ENCODE measurements at regions not wholly inside any gene's neighbourhood (a gene's known extent, or its start where the extent isn't known, plus 50 kb on each side); places are given as distances from the start of the nearest gene placed in this dataset.

- no peaks in the 10 kb centered on the region for H3K36me3 Mint-ChIP-seq (ENCODE audit: low read depth)
- intact Hi-C loops (cut with micrococcal nuclease) = no loop called here
Observed at GRCh38 chr4:83722730-83723269, 186.9 kb downstream of the GPAT3 start.

GRCh38 chr4:83716874-83717273, 181.0 kb downstream of the GPAT3 start:
- Mint-ChIP-seq H3K4me1 (ENCODE audit: low read depth) (no peaks in the 10 kb centered on the region), H3K4me3 (ENCODE audit: low read depth) (no peak overlapping the region), H3K9me3 (no peaks in the 10 kb centered on the region), H3K27me3 (ENCODE audit: low read depth) (no peaks in the 10 kb centered on the region), H3K36me3 (ENCODE audit: low read depth) (no peaks in the 10 kb centered on the region), H3K27ac (no peak overlapping the region)
- intact Hi-C loops (cut with micrococcal nuclease) = no loop called here
- DNase-seq (ENCODE audit: low spot score) = no peak

More at GRCh38 chr4:83722730-83723269, 186.9 kb downstream of the GPAT3 start:
- DNase-seq (ENCODE audit: low spot score) = no peak
- Mint-ChIP-seq H3K9me3 (no peaks in the 10 kb centered on the region), H3K27me3 (ENCODE audit: low read depth) (peaks cover 2% of the 10 kb centered on the region), H3K4me3 (ENCODE audit: low read depth) (no peak overlapping the region), H3K4me1 (ENCODE audit: low read depth) (no peaks in the 10 kb centered on the region), H3K27ac (no peak overlapping the region)

GRCh38 chr4:83712890-83713289, 177.0 kb downstream of the GPAT3 start:
- DNase-seq (ENCODE audit: low spot score) = no peak
- no peaks in the 10 kb centered on the region for H3K9me3 Mint-ChIP-seq
- no peak overlapping the region for H3K4me3 Mint-ChIP-seq (ENCODE audit: low read depth)
- no peaks in the 10 kb centered on the region for H3K4me1 Mint-ChIP-seq (ENCODE audit: low read depth)
- no peak overlapping the region for H3K27ac Mint-ChIP-seq
- no peaks in the 10 kb centered on the region for H3K27me3 Mint-ChIP-seq (ENCODE audit: low read depth)
- intact Hi-C loops (cut with micrococcal nuclease) = no loop called here
- no peaks in the 10 kb centered on the region for H3K36me3 Mint-ChIP-seq (ENCODE audit: low read depth)

GRCh38 chr4:83709627-83710026, 173.7 kb downstream of the GPAT3 start:
- H3K27me3 Mint-ChIP-seq (ENCODE audit: low read depth) = no peaks in the 10 kb centered on the region
- intact Hi-C loops (cut with micrococcal nuclease) = no loop called here
- H3K36me3 Mint-ChIP-seq (ENCODE audit: low read depth) = no peaks in the 10 kb centered on the region
- no peak overlapping the region for H3K4me3 Mint-ChIP-seq (ENCODE audit: low read depth)
- no peaks in the 10 kb centered on the region for H3K4me1 Mint-ChIP-seq (ENCODE audit: low read depth)
- H3K9me3 Mint-ChIP-seq = no peaks in the 10 kb centered on the region
- no peak for DNase-seq (ENCODE audit: low spot score)
- no peak overlapping the region for H3K27ac Mint-ChIP-seq

- no peak overlapping the region for H3K4me3 Mint-ChIP-seq (ENCODE audit: low read depth)
- no peak overlapping the region for H3K27ac Mint-ChIP-seq
- intact Hi-C loops (cut with micrococcal nuclease) = no loop called here
- H3K4me1 Mint-ChIP-seq (ENCODE audit: low read depth) = no peaks in the 10 kb centered on the region
- H3K9me3 Mint-ChIP-seq = no peaks in the 10 kb centered on the region
- no peak for DNase-seq (ENCODE audit: low spot score)
- no peaks in the 10 kb centered on the region for H3K27me3 Mint-ChIP-seq (ENCODE audit: low read depth)
- H3K36me3 Mint-ChIP-seq (ENCODE audit: low read depth) = no peaks in the 10 kb centered on the region
Observed at GRCh38 chr4:83708500-83709175, 172.7 kb downstream of the GPAT3 start.

GRCh38 chr4:83704786-83705185, 168.9 kb downstream of the GPAT3 start:
- Mint-ChIP-seq H3K9me3 (peaks cover 11% of the 10 kb centered on the region), H3K27me3 (ENCODE audit: low read depth) (no peaks in the 10 kb centered on the region), H3K4me1 (ENCODE audit: low read depth) (no peaks in the 10 kb centered on the region), H3K4me3 (ENCODE audit: low read depth) (no peak overlapping the region), H3K27ac (no peak overlapping the region), H3K36me3 (ENCODE audit: low read depth) (no peaks in the 10 kb centered on the region)
- no peak for DNase-seq (ENCODE audit: low spot score)
- intact Hi-C loops (cut with micrococcal nuclease) = no loop called here

- Mint-ChIP-seq H3K9me3 (peaks cover 11% of the 10 kb centered on the region), H3K27me3 (ENCODE audit: low read depth) (no peaks in the 10 kb centered on the region), H3K36me3 (ENCODE audit: low read depth) (no peaks in the 10 kb centered on the region), H3K4me3 (ENCODE audit: low read depth) (no peak overlapping the region), H3K4me1 (ENCODE audit: low read depth) (no peaks in the 10 kb centered on the region), H3K27ac (no peak overlapping the region)
- intact Hi-C loops (cut with micrococcal nuclease) = no loop called here
- no peak for DNase-seq (ENCODE audit: low spot score)
Observed at GRCh38 chr4:83703752-83704151, 167.8 kb downstream of the GPAT3 start.

GRCh38 chr4:83701041-83701440, 165.1 kb downstream of the GPAT3 start:
- Mint-ChIP-seq H3K36me3 (ENCODE audit: low read depth) (no peaks in the 10 kb centered on the region), H3K27ac (no peak overlapping the region), H3K27me3 (ENCODE audit: low read depth) (no peaks in the 10 kb centered on the region), H3K9me3 (peaks cover 11% of the 10 kb centered on the region), H3K4me1 (ENCODE audit: low read depth) (no peaks in the 10 kb centered on the region), H3K4me3 (ENCODE audit: low read depth) (no peak overlapping the region)
- intact Hi-C loops (cut with micrococcal nuclease) = no loop called here
- no peak for DNase-seq (ENCODE audit: low spot score)

GRCh38 chr4:83699358-83699757, 163.4 kb downstream of the GPAT3 start:
- no peak for DNase-seq (ENCODE audit: low spot score)
- intact Hi-C loops (cut with micrococcal nuclease) = no loop called here
- no peaks in the 10 kb centered on the region for H3K4me1 Mint-ChIP-seq (ENCODE audit: low read depth)
- peaks cover 11% of the 10 kb centered on the region for H3K9me3 Mint-ChIP-seq
- no peak overlapping the region for H3K27ac Mint-ChIP-seq
- no peaks in the 10 kb centered on the region for H3K36me3 Mint-ChIP-seq (ENCODE audit: low read depth)
- H3K4me3 Mint-ChIP-seq (ENCODE audit: low read depth) = no peak overlapping the region
- no peaks in the 10 kb centered on the region for H3K27me3 Mint-ChIP-seq (ENCODE audit: low read depth)

- Mint-ChIP-seq H3K27ac (no peak overlapping the region), H3K27me3 (ENCODE audit: low read depth) (peaks cover under 1% of the 10 kb centered on the region), H3K9me3 (no peaks in the 10 kb centered on the region), H3K4me3 (ENCODE audit: low read depth) (no peak overlapping the region), H3K36me3 (ENCODE audit: low read depth) (no peaks in the 10 kb centered on the region), H3K4me1 (ENCODE audit: low read depth) (no peaks in the 10 kb centered on the region)
- no peak for DNase-seq (ENCODE audit: low spot score)
- intact Hi-C loops (cut with micrococcal nuclease) = no loop called here
Observed at GRCh38 chr4:83692028-83692427, 156.1 kb downstream of the GPAT3 start.

- intact Hi-C loops (cut with micrococcal nuclease) = no loop called here
- Mint-ChIP-seq H3K36me3 (ENCODE audit: low read depth) (no peaks in the 10 kb centered on the region), H3K9me3 (no peaks in the 10 kb centered on the region), H3K27me3 (ENCODE audit: low read depth) (peaks cover 4% of the 10 kb centered on the region), H3K4me1 (ENCODE audit: low read depth) (no peaks in the 10 kb centered on the region), H3K4me3 (ENCODE audit: low read depth) (no peak overlapping the region), H3K27ac (no peak overlapping the region)
- no peak for DNase-seq (ENCODE audit: low spot score)
Observed at GRCh38 chr4:83686166-83686565, 150.3 kb downstream of the GPAT3 start.

GRCh38 chr4:83679692-83680091, 143.8 kb downstream of the GPAT3 start:
- Mint-ChIP-seq H3K36me3 (ENCODE audit: low read depth) (no peaks in the 10 kb centered on the region), H3K9me3 (no peaks in the 10 kb centered on the region), H3K4me3 (ENCODE audit: low read depth) (no peak overlapping the region), H3K27me3 (ENCODE audit: low read depth) (peaks cover 30% of the 10 kb centered on the region), H3K4me1 (ENCODE audit: low read depth) (no peaks in the 10 kb centered on the region), H3K27ac (no peak overlapping the region)
- intact Hi-C loops (cut with micrococcal nuclease) = no loop called here
- DNase-seq (ENCODE audit: low spot score) = no peak

GRCh38 chr4:83679254-83679653, 143.3 kb downstream of the GPAT3 start:
- Mint-ChIP-seq H3K4me1 (ENCODE audit: low read depth) (no peaks in the 10 kb centered on the region), H3K27me3 (ENCODE audit: low read depth) (peaks cover 30% of the 10 kb centered on the region), H3K4me3 (ENCODE audit: low read depth) (no peak overlapping the region), H3K9me3 (no peaks in the 10 kb centered on the region), H3K36me3 (ENCODE audit: low read depth) (no peaks in the 10 kb centered on the region), H3K27ac (no peak overlapping the region)
- DNase-seq (ENCODE audit: low spot score) = no peak
- intact Hi-C loops (cut with micrococcal nuclease) = no loop called here

GRCh38 chr4:83677656-83678055, 141.7 kb downstream of the GPAT3 start:
- intact Hi-C loops (cut with micrococcal nuclease) = no loop called here
- no peak overlapping the region for H3K4me3 Mint-ChIP-seq (ENCODE audit: low read depth)
- no peak overlapping the region for H3K27ac Mint-ChIP-seq

More at GRCh38 chr4:83677656-83678055, 141.7 kb downstream of the GPAT3 start:
- peaks cover 29% of the 10 kb centered on the region for H3K27me3 Mint-ChIP-seq (ENCODE audit: low read depth)
- H3K36me3 Mint-ChIP-seq (ENCODE audit: low read depth) = no peaks in the 10 kb centered on the region
- H3K9me3 Mint-ChIP-seq = no peaks in the 10 kb centered on the region
- no peak for DNase-seq (ENCODE audit: low spot score)
- H3K4me1 Mint-ChIP-seq (ENCODE audit: low read depth) = no peaks in the 10 kb centered on the region
